ENCODE measurements at regions not wholly inside any gene's neighbourhood (a gene's known extent, or its start where the extent isn't known, plus 50 kb on each side); places are given as distances from the start of the nearest gene placed in this dataset.

DNA sequence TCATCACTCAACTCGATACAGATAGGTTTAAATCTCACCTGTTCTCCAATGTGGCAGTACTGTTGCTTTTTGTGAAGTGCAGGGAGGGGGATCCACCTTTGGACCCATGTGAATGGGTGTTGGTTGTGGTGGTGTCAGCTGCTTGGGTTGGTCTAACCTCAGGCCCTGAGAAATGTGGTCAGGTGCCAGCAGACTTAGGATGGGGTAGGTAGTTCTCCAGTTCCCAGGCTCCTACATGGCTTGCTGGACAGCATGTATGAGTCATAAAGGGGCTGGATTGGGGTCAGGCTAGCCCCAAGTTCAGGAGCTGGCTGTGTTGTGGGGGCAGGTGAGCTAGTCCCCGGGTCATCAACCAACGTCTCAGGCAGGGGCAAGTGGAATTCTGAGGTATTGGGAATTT, 472.6 kb upstream of the CNTNAP2 start (continued):
- TF ChIP-seq EZH2phosphoT487 (IDR thresholded peaks at IDR 0.05; ENCODE audit: unreplicated experiment): no peak
- TF ChIP-seq ZNF462 (CRISPR knock-in tag; IDR thresholded peaks at IDR 0.05): no peak
- no peak for TF ChIP-seq ZNF331 (CRISPR knock-in tag; IDR thresholded peaks at IDR 0.05; ENCODE audit: low read depth)

GRCh38 chr7:145633513-145633912, 483.1 kb upstream of the CNTNAP2 start:
- H3K27ac ChIP-seq (ENCODE audit: low read depth): no peak overlapping the region
- no peaks in the 10 kb centered on the region for H3K4me1 Mint-ChIP-seq
- H3K27me3 ChIP-seq (ENCODE audit: insufficient read depth): no peaks in the 10 kb centered on the region
- peaks cover 87% of the 10 kb centered on the region for H3K9me3 Mint-ChIP-seq
- no peaks in the 10 kb centered on the region for H3K79me2 ChIP-seq (replicated peaks; ENCODE audit: insufficient read depth)
- no peaks in the 10 kb centered on the region for H4K20me1 ChIP-seq (replicated peaks; ENCODE audit: insufficient read depth)
- no peak for ATAC-seq
- H3K27ac Mint-ChIP-seq: no peak overlapping the region
- no peak overlapping the region for H3K4me3 ChIP-seq
- H3K4me1 ChIP-seq (ENCODE audit: insufficient read depth): no peaks in the 10 kb centered on the region
- DNase-seq (ENCODE audit: low spot score): no peak
- H3K4me3 Mint-ChIP-seq: no peak overlapping the region
- H3K27me3 Mint-ChIP-seq (ENCODE audit: insufficient read depth, low read depth, poor library complexity): no peaks in the 10 kb centered on the region
- H3K36me3 Mint-ChIP-seq (ENCODE audit: low read depth): peaks cover 10% of the 10 kb centered on the region; the same call in 1 of the 3 replicates
- H2AFZ ChIP-seq: no peak overlapping the region
- no peaks in the 10 kb centered on the region; the same call in 1 of the 2 replicates for H3K36me3 ChIP-seq (ENCODE audit: insufficient read depth)
- H3K9me2 ChIP-seq (ENCODE audit: insufficient read depth): no peaks in the 10 kb centered on the region
- no peak overlapping the region for H3K4me2 ChIP-seq
- TF ChIP-seq NANOG (IDR thresholded peaks at IDR 0.05; ENCODE audit: borderline replicate concordance) (no peak), CREB1 (CRISPR knock-in tag; IDR thresholded peaks at IDR 0.05; ENCODE audit: low read depth) (no peak), POLR2AphosphoS5 (IDR thresholded peaks at IDR 0.05; ENCODE audit: low read depth) (no peak)
- H3F3A ChIP-seq (replicated peaks; ENCODE audit: low read depth): no peaks in the 10 kb centered on the region

Data from GM23338 (cell line).